Ishikawa (cell line): ENCODE measurements at regions not wholly inside any gene's neighbourhood (a gene's known extent, or its start where the extent isn't known, plus 50 kb on each side); places are given as distances from the start of the nearest gene placed in this dataset.

Experiments used
- CEBPB ChIP-seq: IDR thresholded peaks from 2 replicates; pipeline ENCODE4 v1.6.1; 2012
- CREB1 ChIP-seq: IDR thresholded peaks from 2 replicates; pipeline ENCODE4 v1.6.1; 2012; ENCODE audit warnings: low read depth
- EGR1 ChIP-seq: IDR thresholded peaks from 2 replicates; pipeline ENCODE4 v1.6.1; 2012
- EP300 ChIP-seq: IDR thresholded peaks from 2 replicates; pipeline ENCODE4 v1.6.1; 2012; ENCODE audit warnings: borderline replicate concordance
- FOXM1 ChIP-seq: IDR thresholded peaks from 2 replicates; pipeline ENCODE4 v1.6.1; 2012; ENCODE audit warnings: low read depth, borderline replicate concordance
- NFIC ChIP-seq: IDR thresholded peaks from 2 replicates; pipeline ENCODE4 v1.6.1; 2012
- RAD21 ChIP-seq: IDR thresholded peaks from 2 replicates; pipeline ENCODE4 v1.6.1; 2012; ENCODE audit warnings: low read depth
- REST ChIP-seq: IDR thresholded peaks from 2 replicates; pipeline ENCODE4 v1.6.1; 2012; ENCODE audit warnings: low read depth, mild to moderate bottlenecking
- TAF1 ChIP-seq: IDR thresholded peaks from 2 replicates; pipeline ENCODE4 v1.6.1; 2012; ENCODE audit warnings: low read depth, mild to moderate bottlenecking
- TCF12 ChIP-seq: IDR thresholded peaks from 2 replicates; pipeline ENCODE4 v1.6.1; 2012; ENCODE audit warnings: low read depth
- TEAD4 ChIP-seq: IDR thresholded peaks from 2 replicates; pipeline ENCODE4 v1.6.1; 2012
- YY1 ChIP-seq: IDR thresholded peaks from 2 replicates; pipeline ENCODE4 v1.6.1; 2012; ENCODE audit warnings: low read depth
- ZBTB7A ChIP-seq: IDR thresholded peaks from 2 replicates; pipeline ENCODE4 v1.6.1; 2012; ENCODE audit warnings: low read depth
- TF ChIP-seq, protein P1 (sequence below): IDR thresholded peaks from 2 replicates; pipeline ENCODE4 v1.6.1; 2012
- TF ChIP-seq, protein P2 (sequence below): IDR thresholded peaks from 2 replicates; pipeline ENCODE4 v1.6.1; 2012

DNA sequence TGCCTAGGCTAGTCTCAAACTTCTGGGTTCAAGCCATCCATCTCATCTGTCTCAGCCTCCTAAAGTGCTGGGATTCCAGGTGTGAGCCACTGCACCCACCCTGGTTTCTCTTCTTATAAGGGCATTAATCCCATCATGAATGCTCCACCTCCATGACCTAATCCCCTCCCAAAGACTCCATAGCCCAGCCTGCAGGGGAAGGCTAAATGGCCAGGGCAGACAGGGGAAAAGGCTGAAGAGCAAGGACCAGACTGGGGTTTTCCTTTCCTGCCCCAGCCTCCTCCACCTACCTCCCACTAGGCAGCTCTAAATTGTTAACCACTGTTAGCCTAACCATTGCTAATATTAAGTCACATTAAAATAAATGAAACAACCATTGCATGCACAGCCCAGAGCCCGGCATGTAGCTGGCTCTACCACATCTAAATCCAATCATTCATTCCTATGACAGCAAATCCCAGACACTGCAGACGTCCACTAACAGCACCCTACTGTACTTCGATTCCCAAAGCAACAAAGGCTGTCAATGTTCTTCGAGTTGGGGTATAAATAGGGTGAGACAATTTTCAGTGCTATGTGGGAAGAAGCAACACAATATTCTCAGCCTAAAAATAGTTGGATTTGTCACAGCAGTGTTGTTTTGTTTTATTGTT, 243.2 kb upstream of the ARID1B start:
- TF ChIP-seq EGR1 (no peak), TEAD4 (no peak), CEBPB (no peak), RAD21 (no peak), CREB1 (no peak), TAF1 (no peak), EP300 (no peak), NFIC (no peak), ZBTB7A (no peak), TCF12 (no peak)
- TF ChIP-seq, protein P1, sequence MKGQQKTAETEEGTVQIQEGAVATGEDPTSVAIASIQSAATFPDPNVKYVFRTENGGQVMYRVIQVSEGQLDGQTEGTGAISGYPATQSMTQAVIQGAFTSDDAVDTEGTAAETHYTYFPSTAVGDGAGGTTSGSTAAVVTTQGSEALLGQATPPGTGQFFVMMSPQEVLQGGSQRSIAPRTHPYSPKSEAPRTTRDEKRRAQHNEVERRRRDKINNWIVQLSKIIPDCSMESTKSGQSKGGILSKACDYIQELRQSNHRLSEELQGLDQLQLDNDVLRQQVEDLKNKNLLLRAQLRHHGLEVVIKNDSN, result no peak

- no peak for TF ChIP-seq FOXM1
- TF ChIP-seq NFIC, result no peak
- no peak for TF ChIP-seq REST
- TF ChIP-seq EGR1, result no peak
- TF ChIP-seq YY1, result no peak
- no peak for TF ChIP-seq ZBTB7A
- no peak for TF ChIP-seq RAD21
- TF ChIP-seq CEBPB, result no peak
- TF ChIP-seq, protein P2, sequence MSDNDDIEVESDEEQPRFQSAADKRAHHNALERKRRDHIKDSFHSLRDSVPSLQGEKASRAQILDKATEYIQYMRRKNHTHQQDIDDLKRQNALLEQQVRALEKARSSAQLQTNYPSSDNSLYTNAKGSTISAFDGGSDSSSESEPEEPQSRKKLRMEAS, result no peak
- no peak for TF ChIP-seq CREB1
- TF ChIP-seq, protein P1, result no peak
- no peak for TF ChIP-seq EP300
- TF ChIP-seq TAF1, result no peak
- TF ChIP-seq TEAD4, result no peak
- no peak for TF ChIP-seq TCF12
These were observed 251.1 kb upstream of the ARID1B start for GRCh38 chr6:156526081-156526480.

DNA sequence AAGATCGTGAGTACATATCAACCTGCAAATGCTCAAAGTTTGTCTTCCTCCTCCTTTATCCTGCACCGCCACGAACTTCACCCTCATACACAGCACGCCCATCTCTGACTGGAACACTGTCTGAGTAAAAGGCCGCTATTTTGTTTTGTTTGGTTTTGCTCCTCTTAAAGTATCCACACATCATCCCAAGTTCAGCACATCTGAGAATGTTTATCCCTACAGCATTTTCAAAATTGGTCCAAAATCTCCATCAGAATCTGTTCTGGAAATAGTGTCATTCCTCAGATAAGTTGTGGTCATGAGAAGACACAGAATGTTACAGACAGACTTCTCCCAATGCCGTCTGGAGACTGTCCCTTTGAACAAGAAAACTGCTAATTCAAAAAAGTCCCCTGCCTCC, 251.6 kb upstream of the ARID1B start:
- TF ChIP-seq FOXM1, result no peak
- TF ChIP-seq TCF12, result no peak
- TF ChIP-seq, protein P1, result no peak
- no peak for TF ChIP-seq TAF1
- no peak for TF ChIP-seq CREB1
- no peak for TF ChIP-seq EP300
- TF ChIP-seq YY1, result no peak
- TF ChIP-seq, protein P2, result no peak
- TF ChIP-seq REST, result no peak
- no peak for TF ChIP-seq EGR1

- no peak for TF ChIP-seq CEBPB
- TF ChIP-seq CREB1, result no peak
- no peak for TF ChIP-seq NFIC
- TF ChIP-seq REST, result no peak
- TF ChIP-seq, protein P2, result no peak
These were observed 257.2 kb upstream of the ARID1B start for GRCh38 chr6:156519940-156520339.
